Ishikawa (cell line): ENCODE measurements at regions not wholly inside any gene's neighbourhood (a gene's known extent, or its start where the extent isn't known, plus 50 kb on each side); places are given as distances from the start of the nearest gene placed in this dataset.
A peak's percentile ranks its signal among the peaks of the same experiment; 100 is the strongest.

ENCODE experiments used
- CEBPB ChIP-seq: IDR thresholded peaks from 2 replicates; pipeline ENCODE4 v1.6.1; 2012
- CREB1 ChIP-seq: IDR thresholded peaks from 2 replicates; pipeline ENCODE4 v1.6.1; 2012; ENCODE audit warnings: low read depth
- EGR1 ChIP-seq: IDR thresholded peaks from 2 replicates; pipeline ENCODE4 v1.6.1; 2012
- EP300 ChIP-seq: IDR thresholded peaks from 2 replicates; pipeline ENCODE4 v1.6.1; 2012; ENCODE audit warnings: borderline replicate concordance
- FOXM1 ChIP-seq: IDR thresholded peaks from 2 replicates; pipeline ENCODE4 v1.6.1; 2012; ENCODE audit warnings: low read depth, borderline replicate concordance
- NFIC ChIP-seq: IDR thresholded peaks from 2 replicates; pipeline ENCODE4 v1.6.1; 2012
- RAD21 ChIP-seq: IDR thresholded peaks from 2 replicates; pipeline ENCODE4 v1.6.1; 2012; ENCODE audit warnings: low read depth
- TAF1 ChIP-seq: IDR thresholded peaks from 2 replicates; pipeline ENCODE4 v1.6.1; 2012; ENCODE audit warnings: low read depth, mild to moderate bottlenecking
- TCF12 ChIP-seq: IDR thresholded peaks from 2 replicates; pipeline ENCODE4 v1.6.1; 2012; ENCODE audit warnings: low read depth
- TEAD4 ChIP-seq: IDR thresholded peaks from 2 replicates; pipeline ENCODE4 v1.6.1; 2012
- YY1 ChIP-seq: IDR thresholded peaks from 2 replicates; pipeline ENCODE4 v1.6.1; 2012; ENCODE audit warnings: low read depth
- ZBTB7A ChIP-seq: IDR thresholded peaks from 2 replicates; pipeline ENCODE4 v1.6.1; 2012; ENCODE audit warnings: low read depth
- TF ChIP-seq, protein P1 (sequence below): IDR thresholded peaks from 2 replicates; pipeline ENCODE4 v1.6.1; 2012
- TF ChIP-seq, protein P2 (sequence below): IDR thresholded peaks from 2 replicates; pipeline ENCODE4 v1.6.1; 2012
- TF ChIP-seq, protein P3 (sequence below): IDR thresholded peaks from 2 replicates; pipeline ENCODE4 v1.6.1; 2012; ENCODE audit warnings: low read depth, mild to moderate bottlenecking

DNA sequence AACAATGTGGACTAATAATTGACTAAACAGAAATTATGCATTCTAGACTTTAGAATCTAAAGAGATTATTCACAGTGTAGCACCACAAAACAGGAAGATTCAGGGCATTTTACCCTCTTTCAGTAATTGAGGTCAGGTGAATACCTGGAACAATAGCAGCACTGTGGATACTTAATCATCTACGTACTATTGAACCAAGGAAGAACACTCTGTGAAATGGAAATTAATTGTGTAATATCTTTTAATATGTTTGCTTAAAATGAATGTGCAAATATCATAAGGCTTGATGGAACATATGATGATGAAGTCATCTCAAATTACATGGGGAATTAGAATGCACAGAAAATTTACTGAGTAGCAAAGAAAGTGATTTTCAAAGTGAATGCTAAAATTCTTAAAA is 68.5 kb upstream of the MAP9 start:
- TF ChIP-seq ZBTB7A (no peak), TCF12 (no peak), TEAD4 (no peak), YY1 (no peak), EP300 (no peak), TAF1 (no peak), CEBPB (no peak), FOXM1 (no peak), NFIC (no peak), CREB1 (no peak), RAD21 (no peak), EGR1 (no peak)
- TF ChIP-seq, protein P1, sequence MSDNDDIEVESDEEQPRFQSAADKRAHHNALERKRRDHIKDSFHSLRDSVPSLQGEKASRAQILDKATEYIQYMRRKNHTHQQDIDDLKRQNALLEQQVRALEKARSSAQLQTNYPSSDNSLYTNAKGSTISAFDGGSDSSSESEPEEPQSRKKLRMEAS, result no peak
- TF ChIP-seq, protein P2, sequence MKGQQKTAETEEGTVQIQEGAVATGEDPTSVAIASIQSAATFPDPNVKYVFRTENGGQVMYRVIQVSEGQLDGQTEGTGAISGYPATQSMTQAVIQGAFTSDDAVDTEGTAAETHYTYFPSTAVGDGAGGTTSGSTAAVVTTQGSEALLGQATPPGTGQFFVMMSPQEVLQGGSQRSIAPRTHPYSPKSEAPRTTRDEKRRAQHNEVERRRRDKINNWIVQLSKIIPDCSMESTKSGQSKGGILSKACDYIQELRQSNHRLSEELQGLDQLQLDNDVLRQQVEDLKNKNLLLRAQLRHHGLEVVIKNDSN, result no peak
- TF ChIP-seq, protein P3, sequence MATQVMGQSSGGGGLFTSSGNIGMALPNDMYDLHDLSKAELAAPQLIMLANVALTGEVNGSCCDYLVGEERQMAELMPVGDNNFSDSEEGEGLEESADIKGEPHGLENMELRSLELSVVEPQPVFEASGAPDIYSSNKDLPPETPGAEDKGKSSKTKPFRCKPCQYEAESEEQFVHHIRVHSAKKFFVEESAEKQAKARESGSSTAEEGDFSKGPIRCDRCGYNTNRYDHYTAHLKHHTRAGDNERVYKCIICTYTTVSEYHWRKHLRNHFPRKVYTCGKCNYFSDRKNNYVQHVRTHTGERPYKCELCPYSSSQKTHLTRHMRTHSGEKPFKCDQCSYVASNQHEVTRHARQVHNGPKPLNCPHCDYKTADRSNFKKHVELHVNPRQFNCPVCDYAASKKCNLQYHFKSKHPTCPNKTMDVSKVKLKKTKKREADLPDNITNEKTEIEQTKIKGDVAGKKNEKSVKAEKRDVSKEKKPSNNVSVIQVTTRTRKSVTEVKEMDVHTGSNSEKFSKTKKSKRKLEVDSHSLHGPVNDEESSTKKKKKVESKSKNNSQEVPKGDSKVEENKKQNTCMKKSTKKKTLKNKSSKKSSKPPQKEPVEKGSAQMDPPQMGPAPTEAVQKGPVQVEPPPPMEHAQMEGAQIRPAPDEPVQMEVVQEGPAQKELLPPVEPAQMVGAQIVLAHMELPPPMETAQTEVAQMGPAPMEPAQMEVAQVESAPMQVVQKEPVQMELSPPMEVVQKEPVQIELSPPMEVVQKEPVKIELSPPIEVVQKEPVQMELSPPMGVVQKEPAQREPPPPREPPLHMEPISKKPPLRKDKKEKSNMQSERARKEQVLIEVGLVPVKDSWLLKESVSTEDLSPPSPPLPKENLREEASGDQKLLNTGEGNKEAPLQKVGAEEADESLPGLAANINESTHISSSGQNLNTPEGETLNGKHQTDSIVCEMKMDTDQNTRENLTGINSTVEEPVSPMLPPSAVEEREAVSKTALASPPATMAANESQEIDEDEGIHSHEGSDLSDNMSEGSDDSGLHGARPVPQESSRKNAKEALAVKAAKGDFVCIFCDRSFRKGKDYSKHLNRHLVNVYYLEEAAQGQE, result no peak

DNA sequence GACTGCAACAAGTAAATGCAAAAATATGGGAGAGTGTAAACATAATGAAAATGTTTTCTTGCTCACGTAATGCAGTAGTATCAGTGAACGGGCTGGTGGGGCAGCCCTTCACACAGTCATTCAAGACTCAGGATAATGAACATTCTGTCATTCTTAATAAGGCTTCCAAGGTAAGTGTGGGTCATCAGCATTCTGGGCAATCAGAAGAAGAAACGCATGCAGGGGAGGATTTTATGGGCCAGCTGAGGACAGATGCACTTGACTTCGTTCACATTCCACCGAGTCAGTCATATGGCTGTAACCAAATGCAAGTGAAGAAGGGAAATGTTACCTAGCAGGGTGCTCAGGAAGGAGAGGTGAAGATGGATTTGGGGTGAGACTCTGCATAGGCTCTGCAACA is 68.0 kb upstream of the MAP9 start:
- TF ChIP-seq, protein P3, result no peak
- TF ChIP-seq, protein P1, result no peak
- TF ChIP-seq CREB1 (no peak), NFIC (no peak), TEAD4 (no peak), EP300 (no peak), TAF1 (no peak), ZBTB7A (no peak), RAD21 (no peak), YY1 (no peak), TCF12 (no peak), CEBPB (no peak), FOXM1 (no peak), EGR1 (no peak)
- TF ChIP-seq, protein P2, result no peak

DNA sequence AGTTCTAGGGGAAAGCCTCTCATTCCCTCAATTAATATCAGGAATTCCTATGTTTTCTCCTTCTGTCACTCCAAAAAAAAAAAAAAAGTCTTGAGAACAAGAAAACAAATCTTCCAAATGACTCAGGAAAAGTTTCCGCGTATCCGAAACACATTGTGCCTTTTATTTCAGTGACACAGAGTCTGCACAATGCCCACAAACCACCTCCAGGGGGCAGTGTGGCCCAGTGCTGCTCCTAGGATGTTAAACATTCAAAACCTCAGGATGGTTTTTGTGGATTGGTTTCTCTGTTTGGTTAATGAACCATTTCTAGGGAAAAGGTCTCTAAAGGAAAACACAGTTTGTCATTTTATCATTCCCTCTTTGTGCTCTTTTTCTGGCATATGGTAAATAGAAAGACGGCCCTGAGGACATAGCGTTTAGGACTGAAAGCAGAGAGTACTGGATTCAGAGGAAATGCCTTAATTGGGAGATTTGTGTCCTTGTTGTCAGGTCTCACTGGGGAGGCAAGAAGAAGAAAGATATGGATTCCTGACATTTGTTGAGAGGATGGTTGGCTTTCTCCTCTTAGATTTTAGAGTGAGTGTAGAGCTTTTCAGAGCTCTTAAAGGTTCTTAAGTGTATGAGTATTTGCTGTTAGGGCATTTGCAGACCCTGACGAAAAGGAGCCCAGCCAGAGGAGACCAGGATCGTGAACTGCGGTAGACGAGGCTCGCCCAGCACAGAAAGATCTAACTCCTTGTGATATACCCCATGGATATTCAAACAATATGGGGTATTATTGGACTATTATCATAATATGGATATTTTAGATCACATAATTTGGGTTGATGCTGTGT is 65.7 kb upstream of the MAP9 start:
- peak; percentile 85 for TF ChIP-seq RAD21
- TF ChIP-seq TCF12, result no peak
- no peak for TF ChIP-seq TEAD4

DNA sequence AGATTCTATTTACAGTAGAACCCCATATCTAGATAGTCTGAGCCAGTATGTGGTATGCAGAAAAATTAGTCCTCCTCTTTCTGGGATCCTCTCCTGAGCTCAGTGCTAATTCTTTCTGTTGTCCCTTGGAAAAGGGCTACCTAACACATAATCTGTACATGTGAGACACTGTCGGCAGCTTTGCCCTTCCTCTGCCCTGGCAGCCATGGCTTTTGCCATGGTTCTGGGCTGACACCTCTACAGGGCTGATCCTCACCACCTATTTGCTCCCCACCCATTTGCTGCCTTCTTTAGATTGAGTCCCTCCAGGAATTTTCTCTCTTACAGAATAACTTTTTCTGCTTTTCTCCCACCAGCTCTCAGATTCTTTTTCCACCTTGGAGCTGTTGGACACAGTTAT is 64.7 kb upstream of the MAP9 start:
- TF ChIP-seq TAF1 (no peak), TEAD4 (no peak), FOXM1 (no peak), RAD21 (no peak), CEBPB (no peak), ZBTB7A (no peak)

DNA sequence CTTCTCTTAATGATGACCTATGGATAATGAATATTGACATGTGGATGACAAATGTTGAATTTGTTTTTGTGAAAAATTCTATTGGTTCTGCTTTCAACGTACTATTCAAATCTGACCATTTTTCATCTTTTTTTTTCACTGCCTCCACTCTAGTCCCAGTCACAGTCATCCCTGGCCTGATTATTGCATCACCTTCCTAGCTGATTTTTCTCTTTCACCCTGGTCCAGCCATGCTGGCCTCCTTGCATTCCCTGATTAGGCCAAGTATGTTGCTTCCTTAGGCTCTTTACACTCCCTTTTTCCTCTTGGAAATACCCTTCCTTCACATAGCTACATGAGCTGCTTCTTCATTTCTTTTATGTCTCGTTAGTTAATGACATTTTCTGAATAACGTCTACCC is 58.1 kb upstream of the MAP9 start:
- TF ChIP-seq YY1, result no peak
- TF ChIP-seq EP300, result no peak
- TF ChIP-seq, protein P2, result no peak
- TF ChIP-seq RAD21, result no peak
- no peak for TF ChIP-seq NFIC
- no peak for TF ChIP-seq EGR1
- TF ChIP-seq CREB1, result no peak
- TF ChIP-seq FOXM1, result no peak
- no peak for TF ChIP-seq TEAD4
- TF ChIP-seq, protein P1, result no peak
- TF ChIP-seq CEBPB, result no peak
- no peak for TF ChIP-seq TAF1
- TF ChIP-seq ZBTB7A, result no peak
- TF ChIP-seq, protein P3, result no peak
- no peak for TF ChIP-seq TCF12
